H1 (cell line): ENCODE measurements at regions not wholly inside any gene's neighbourhood (a gene's known extent, or its start where the extent isn't known, plus 50 kb on each side); places are given as distances from the start of the nearest gene placed in this dataset.

Experiments
- CTCF ChIA-PET: fragments of 300-600 bp; sonication (Branson Sonifier 250); formaldehyde crosslinking; loops from one replicate; lab custom pipeline; 2021; ENCODE audit not compliant: partially characterized antibody; lab: Charles Lee
- POLR2A ChIA-PET: fragments of 300-600 bp; sonication (Branson Sonifier 250); formaldehyde crosslinking; loops from one replicate; lab custom pipeline; 2021; ENCODE audit warnings: inconsistent platforms; ENCODE audit not compliant: partially characterized antibody; lab: Charles Lee
- DNase-seq, 2 experiments: peaks; one replicate each; pipeline versions ENCODE4 v3.0.0 to v3.0.0-alpha.2; 2010 to 2022; ENCODE audit warnings: low spot score in 2 of 2, low read depth in 1 of 2, mixed read lengths in 1 of 2
- FAIRE-seq: peaks from 2 replicates; lab custom pipeline; 2011; peaks lifted over from hg19 to GRCh38; lab: Jason Lieb, UNC
- H2AFZ ChIP-seq: 2 replicates; pipeline ENCODE4 v1.8.1; 2012; ENCODE audit warnings: low read length, inconsistent platforms
- H2AK5ac ChIP-seq: 2 replicates; pipeline ENCODE4 v1.6.1; 2013; ENCODE audit warnings: low read depth, low read length
- H2BK120ac ChIP-seq: replicated peaks from 2 replicates; pipeline ENCODE3; 2013; ENCODE audit warnings: low read depth, low read length, inconsistent platforms
- H2BK12ac ChIP-seq: 2 replicates; pipeline ENCODE4 v1.6.1; 2013; ENCODE audit warnings: low read depth, low read length
- H2BK15ac ChIP-seq: 2 replicates; pipeline ENCODE4 v1.6.1; 2013; ENCODE audit warnings: low read length
- H2BK20ac ChIP-seq: 2 replicates; pipeline ENCODE4 v1.6.1; 2013; ENCODE audit warnings: low read length
- H2BK5ac ChIP-seq: 2 replicates; pipeline ENCODE4 v1.6.1; 2013; ENCODE audit warnings: low read depth, low read length
- H3K14ac ChIP-seq: 2 replicates; pipeline ENCODE4 v1.6.1; 2013; ENCODE audit warnings: inconsistent platforms; ENCODE audit not compliant: insufficient read length
- H3K18ac ChIP-seq: 2 replicates; pipeline ENCODE4 v1.6.1; 2013; ENCODE audit warnings: low read length; ENCODE audit errors: extremely low read depth
- H3K23ac ChIP-seq: 2 replicates; pipeline ENCODE4 v1.6.1; 2013; ENCODE audit warnings: inconsistent platforms; ENCODE audit not compliant: insufficient read length
- H3K23me2 ChIP-seq: 2 replicates; pipeline ENCODE4 v1.6.1; 2013; ENCODE audit warnings: low read depth, low read length
- H3K27ac ChIP-seq: 2 replicates; pipeline ENCODE4 v1.6.1; 2011; ENCODE audit warnings: low read depth, low read length, inconsistent platforms
- H3K27me3 ChIP-seq, 4 experiments: replicated peaks in 1 of 4; 1 replicate in 1 of 4; 2 replicates in 3 of 4; pipeline versions ENCODE4 v1.6.1 to v1.8.1; 2011 to 2013; ENCODE audit warnings: low read length in 3 of 4, mild to moderate bottlenecking in 3 of 4, inconsistent platforms in 2 of 4, mixed read lengths in 2 of 4, moderate library complexity in 1 of 4; ENCODE audit not compliant: control insufficient read depth in 3 of 4, insufficient read depth in 3 of 4; ENCODE audit errors: extremely low read depth in 1 of 4
- H3K36me3 ChIP-seq, 4 experiments: 2 replicates each; pipeline versions ENCODE4 v1.6.1 to v1.8.1; 2011 to 2013; ENCODE audit warnings: mild to moderate bottlenecking in 4 of 4, low read length in 3 of 4, moderate library complexity in 2 of 4, control low read depth in 1 of 4, inconsistent platforms in 1 of 4; ENCODE audit not compliant: insufficient read depth in 4 of 4, control insufficient read depth in 2 of 4
- H3K4ac ChIP-seq: replicated peaks from 2 replicates; pipeline ENCODE3; 2013; ENCODE audit warnings: low read length, low read depth, mixed read lengths, inconsistent platforms; ENCODE audit not compliant: insufficient read length
- H3K4me1 ChIP-seq, 4 experiments: replicated peaks in 1 of 4; 1 replicate in 1 of 4; 2 replicates in 3 of 4; pipeline versions ENCODE4 v1.6.1 to v1.8.1; 2011 to 2013; ENCODE audit warnings: low read length in 3 of 4, inconsistent platforms in 2 of 4, mixed read lengths in 1 of 4; ENCODE audit not compliant: insufficient read depth in 4 of 4, control insufficient read depth in 3 of 4
- H3K4me2 ChIP-seq, 2 experiments: 2 replicates each; pipeline versions ENCODE4 v1.6.1 to v1.8.1; 2011 to 2013; ENCODE audit warnings: low read depth in 2 of 2, low read length in 2 of 2, control low read depth in 1 of 2, inconsistent platforms in 1 of 2, mild to moderate bottlenecking in 1 of 2; ENCODE audit not compliant: insufficient read depth in 1 of 2
- H3K4me3 ChIP-seq, 4 experiments: fragments of 200-600, 300-600 bp in 1 of 4; sonication (generic), shearing (Covaris generic), sonication (Bioruptor Twin) in 1 of 4; 2 replicates each; pipeline versions ENCODE4 v1.5.1 to v1.8.1; 2011 to 2016; ENCODE audit warnings: low read length in 4 of 4, low read depth in 3 of 4, control low read depth in 2 of 4, inconsistent platforms in 2 of 4, mild to moderate bottlenecking in 2 of 4, mixed read lengths in 1 of 4, moderate library complexity in 1 of 4; ENCODE audit not compliant: insufficient read depth in 2 of 4; ENCODE audit errors: extremely low read depth in 1 of 4
- H3K56ac ChIP-seq: replicated peaks from 2 replicates; pipeline ENCODE3; 2013; ENCODE audit warnings: low read depth, mild to moderate bottlenecking, mixed read lengths, low read length, inconsistent platforms; ENCODE audit not compliant: insufficient read length
- H3K79me1 ChIP-seq: 2 replicates; pipeline ENCODE4 v1.6.1; 2013; ENCODE audit warnings: low read depth, low read length, control low read depth
- H3K79me2 ChIP-seq, 2 experiments: 2 replicates each; pipeline versions ENCODE4 v1.6.1 to v1.8.1; 2012 to 2013; ENCODE audit warnings: low read length in 2 of 2, mild to moderate bottlenecking in 2 of 2, inconsistent platforms in 1 of 2; ENCODE audit not compliant: insufficient read depth in 2 of 2, control insufficient read depth in 1 of 2
- H3K9ac ChIP-seq, 4 experiments: replicated peaks in 1 of 4; 1 replicate in 1 of 4; 2 replicates in 3 of 4; pipeline versions ENCODE4 v1.6.1 to v1.8.1; 2011 to 2013; ENCODE audit warnings: low read depth in 3 of 4, low read length in 3 of 4, control low read depth in 2 of 4, mild to moderate bottlenecking in 2 of 4, moderate library complexity in 2 of 4, inconsistent platforms in 1 of 4; ENCODE audit errors: extremely low read depth in 1 of 4
- H3K9me3 ChIP-seq, 2 experiments: 2 replicates each; pipeline versions ENCODE4 v1.6.1 to v1.8.1; 2012 to 2013; ENCODE audit warnings: mild to moderate bottlenecking in 2 of 2, moderate library complexity in 2 of 2, control low read depth in 1 of 2, inconsistent platforms in 1 of 2, low read depth in 1 of 2, low read length in 1 of 2, mixed read lengths in 1 of 2; ENCODE audit not compliant: insufficient read depth in 2 of 2
- H4K20me1 ChIP-seq, 2 experiments: replicated peaks in 1 of 2; 2 replicates each; pipeline versions ENCODE3 to v1.8.1; 2011 to 2013; ENCODE audit warnings: inconsistent platforms in 2 of 2, low read length in 2 of 2, mild to moderate bottlenecking in 1 of 2; ENCODE audit not compliant: insufficient read depth in 2 of 2, control insufficient read depth in 1 of 2
- H4K5ac ChIP-seq: 2 replicates; pipeline ENCODE4 v1.6.1; 2013; ENCODE audit warnings: low read length, low read depth, mixed read lengths, inconsistent platforms; ENCODE audit not compliant: insufficient read length
- H4K8ac ChIP-seq: 2 replicates; pipeline ENCODE4 v1.8.0; 2013; ENCODE audit warnings: mild to moderate bottlenecking, moderate library complexity, low read length, inconsistent platforms; ENCODE audit not compliant: insufficient read depth; ENCODE audit errors: extremely low read depth
- H4K91ac ChIP-seq: replicated peaks from 2 replicates; pipeline ENCODE3; 2013; ENCODE audit warnings: low read length, mixed read lengths, inconsistent platforms; ENCODE audit not compliant: insufficient read length
- ASH2L ChIP-seq: fragments of 200-600, 300-600 bp; sonication (generic); IDR thresholded peaks from one replicate; pipeline ENCODE4 v1.7.1; 2017; ENCODE audit warnings: low read length
- BCL11A ChIP-seq, 2 experiments: IDR thresholded peaks; one replicate each; pipeline ENCODE4 v1.6.1; 2011; ENCODE audit warnings: low read depth in 2 of 2, low read length in 2 of 2, mild to moderate bottlenecking in 2 of 2
- BRCA1 ChIP-seq: IDR thresholded peaks from 2 replicates; pipeline ENCODE4 v1.6.1; 2012; ENCODE audit warnings: low read depth, low read length, improper control_type of control experiment
- CREB1 ChIP-seq: IDR thresholded peaks from 2 replicates; pipeline ENCODE4 v1.6.1; 2012; ENCODE audit warnings: inconsistent platforms
- EGR1 ChIP-seq: IDR thresholded peaks from 2 replicates; pipeline ENCODE4 v1.6.1; 2011; ENCODE audit warnings: low read depth, low read length, borderline replicate concordance
- FOSL1 ChIP-seq: IDR thresholded peaks from 2 replicates; pipeline ENCODE4 v1.6.1; 2011; ENCODE audit warnings: mild to moderate bottlenecking, low read depth, low read length, moderate library complexity; ENCODE audit not compliant: insufficient read depth
- HDAC2 ChIP-seq, 2 experiments: fragments of 300-600 bp in 1 of 2; sonication (generic) in 1 of 2; IDR thresholded peaks; 2 replicates each; pipeline ENCODE4 v1.6.1; 2011 to 2012; ENCODE audit warnings: low read depth in 2 of 2, low read length in 2 of 2, mild to moderate bottlenecking in 2 of 2, moderate library complexity in 2 of 2, borderline replicate concordance in 1 of 2, inconsistent platforms in 1 of 2
- KDM4A ChIP-seq: IDR thresholded peaks from one replicate; pipeline ENCODE4 v1.7.1; 2012; ENCODE audit warnings: low read depth, mild to moderate bottlenecking, moderate library complexity, low read length, inconsistent platforms; ENCODE audit not compliant: severe bottlenecking
- MAX ChIP-seq: IDR thresholded peaks from 2 replicates; pipeline ENCODE4 v1.6.1; 2012; ENCODE audit warnings: inconsistent platforms
- RNF2 ChIP-seq: fragments of 200-900, 300-1000 bp; sonication (generic); IDR thresholded peaks from 2 replicates; pipeline ENCODE4 v1.7.1; 2016; ENCODE audit warnings: borderline replicate concordance, low read depth, mild to moderate bottlenecking, antibody characterized with exemption, low read length; ENCODE audit not compliant: poor library complexity, severe bottlenecking; ENCODE audit errors: missing control alignments
- SAP30 ChIP-seq: fragments of 300-600 bp; sonication (generic); IDR thresholded peaks from 2 replicates; pipeline ENCODE4 v1.7.1; 2012; ENCODE audit warnings: low read length, moderate library complexity, mild to moderate bottlenecking, inconsistent platforms; ENCODE audit not compliant: insufficient read depth, insufficient replicate concordance
- SIN3A ChIP-seq, 2 experiments: IDR thresholded peaks in 1 of 2; conservative IDR thresholded peaks in 1 of 2; 2 replicates each; pipeline ENCODE4 v1.6.1; 2011 to 2012; ENCODE audit warnings: low read length in 2 of 2, improper control_type of control experiment in 1 of 2, low read depth in 1 of 2, mild to moderate bottlenecking in 1 of 2
- WGBS, 2 experiments: shearing (Covaris generic) in 1 of 2; methylation state at CpG; one replicate each; pipeline versions ENCODE4 v1.1.6 to v1.1.7; 2013 to 2015; ENCODE audit warnings: low lambda C conversion rate in 2 of 2, mixed read lengths in 2 of 2, inconsistent platforms in 1 of 2, low coverage in 1 of 2, missing lambda C conversion rate in 1 of 2; ENCODE audit not compliant: insufficient replicate concordance in 2 of 2, insufficient coverage in 1 of 2, insufficient read length in 1 of 2; ENCODE audit errors: extremely low coverage in 1 of 2, missing lambda C conversion rate in 1 of 2; 5-methylcytosine and 5-hydroxymethylcytosine counted together
- TF ChIP-seq, protein P1 (sequence below): IDR thresholded peaks from 2 replicates; pipeline ENCODE4 v1.6.1; 2012; ENCODE audit warnings: inconsistent platforms

GRCh38 chr17:12277827-12278226, 257.1 kb downstream of the MAP2K4 start:
- Histone ChIP-seq H3K9me3 (peaks cover 4% of the 10 kb centered on the region in 2 experiments; a peak in 2 of 4 replicates), H2AK5ac (no peak overlapping the region), H2BK120ac (no peak overlapping the region), H3K9ac (no peak overlapping the region), H3K4me2 (no peak overlapping the region), H3K4ac (no peak overlapping the region), H4K20me1 (no peaks in the 10 kb centered on the region), H4K91ac (no peak overlapping the region), H3K4me3 (no peak overlapping the region), H2BK5ac (no peak overlapping the region), H3K27me3 (no peaks in the 10 kb centered on the region), H2BK20ac (no peak overlapping the region), H4K5ac (no peak overlapping the region), H2BK12ac (no peak overlapping the region), H3K23me2 (no peaks in the 10 kb centered on the region), H3K18ac (no peak overlapping the region), H3K27ac (no peak overlapping the region), H3K14ac (no peak overlapping the region), H3K79me1 (no peaks in the 10 kb centered on the region), H4K8ac (no peak overlapping the region), H2BK15ac (no peak overlapping the region), H3K23ac (no peak overlapping the region), H3K56ac (no peak overlapping the region), H3K4me1 (no peaks in the 10 kb centered on the region), H3K79me2 (no peaks in the 10 kb centered on the region), H2AFZ (no peak overlapping the region), H3K36me3 (no peaks in the 10 kb centered on the region)
- 83% methylated on average over 3 of the region's 3 CpGs; no CpG with 5 or more reads in 1 of the 2 experiments for WGBS, 2 experiments
- POLR2A ChIA-PET = no interaction called here
- no peak for DNase-seq
- CTCF ChIA-PET = interaction anchor here (0.6 to 1.0 kb wide), 2 partner anchors 33 to 464 kb away, joined by 3 read pairs; no protein-coding TSS in a partner anchor
- FAIRE-seq = no peak
- no peak for TF ChIP-seq SAP30
- TF ChIP-seq CREB1 = no peak
- TF ChIP-seq BCL11A (IDR thresholded peaks at IDR 0.05; ENCODE audit: low read depth in 2 of 2, low read length in 2 of 2) = no peak
- no peak for TF ChIP-seq SIN3A (conservative IDR thresholded peaks at IDR 0.05 in 1 of 2, IDR thresholded peaks at IDR 0.05 in 1 of 2; ENCODE audit: low read depth in 1 of 2, low read length in 2 of 2)
- TF ChIP-seq RNF2 = no peak
- TF ChIP-seq EGR1 = no peak
- TF ChIP-seq FOSL1 = no peak
- TF ChIP-seq MAX = no peak
- no peak for TF ChIP-seq KDM4A
- TF ChIP-seq, protein P1, sequence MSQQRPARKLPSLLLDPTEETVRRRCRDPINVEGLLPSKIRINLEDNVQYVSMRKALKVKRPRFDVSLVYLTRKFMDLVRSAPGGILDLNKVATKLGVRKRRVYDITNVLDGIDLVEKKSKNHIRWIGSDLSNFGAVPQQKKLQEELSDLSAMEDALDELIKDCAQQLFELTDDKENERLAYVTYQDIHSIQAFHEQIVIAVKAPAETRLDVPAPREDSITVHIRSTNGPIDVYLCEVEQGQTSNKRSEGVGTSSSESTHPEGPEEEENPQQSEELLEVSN = no peak
- TF ChIP-seq ASH2L = no peak
- TF ChIP-seq HDAC2 (IDR thresholded peaks at IDR 0.05; ENCODE audit: borderline replicate concordance in 1 of 2, low read depth in 2 of 2, low read length in 2 of 2) = no peak
- TF ChIP-seq BRCA1 = no peak
